Small intestine (tissue), 7 donors: ENCODE measurements at regions not wholly inside any gene's neighbourhood (a gene's known extent, or its start where the extent isn't known, plus 50 kb on each side); places are given as distances from the start of the nearest gene placed in this dataset.
"Not testable (repeated sequence)": the region's sequence is repeated elsewhere in the genome, so short reads cannot be mapped to it uniquely, and the experiment has no call there.

Source experiments
- DNase-seq, 2 donors: peaks; one replicate each; pipeline versions ENCODE4 v3.0.0 to v3.0.0-alpha.2; 2013
- FAIRE-seq: peaks from 2 replicates; lab custom pipeline; 2012; peaks lifted over from hg19 to GRCh38; lab: Jason Lieb, UNC
- H3K27ac ChIP-seq, 3 donors: one replicate each; pipeline ENCODE4 v1.5.1; 2013; ENCODE audit warnings: low read length in 2 of 3, mild to moderate bottlenecking in 2 of 3, control low read depth in 1 of 3, inconsistent platforms in 1 of 3, low read depth in 1 of 3, moderate library complexity in 1 of 3
- H3K27me3 ChIP-seq, 3 donors: one replicate each; pipeline ENCODE4 v1.6.1; 2013; ENCODE audit warnings: low read length in 3 of 3, inconsistent platforms in 1 of 3; ENCODE audit not compliant: control insufficient read depth in 3 of 3, insufficient read depth in 3 of 3
- H3K36me3 ChIP-seq, 3 donors: one replicate each; pipeline ENCODE4 v1.6.1; 2013; ENCODE audit warnings: low read length in 3 of 3, inconsistent platforms in 1 of 3, low read depth in 1 of 3, mild to moderate bottlenecking in 1 of 3, moderate library complexity in 1 of 3; ENCODE audit not compliant: control insufficient read depth in 3 of 3, insufficient read depth in 2 of 3
- H3K4me1 ChIP-seq, 3 donors: one replicate each; pipeline ENCODE4 v1.6.1; 2013; ENCODE audit warnings: low read length in 2 of 3, inconsistent platforms in 1 of 3, low read depth in 1 of 3, mild to moderate bottlenecking in 1 of 3, moderate library complexity in 1 of 3; ENCODE audit not compliant: control insufficient read depth in 3 of 3, insufficient read depth in 2 of 3
- H3K4me3 ChIP-seq, 3 donors: one replicate each; pipeline ENCODE4 v1.5.1; 2013; ENCODE audit warnings: low read length in 3 of 3, control low read depth in 1 of 3, inconsistent platforms in 1 of 3, low read depth in 1 of 3, mild to moderate bottlenecking in 1 of 3, moderate library complexity in 1 of 3
- H3K9me3 ChIP-seq, 2 donors: one replicate each; pipeline ENCODE4 v1.6.1; 2013; ENCODE audit warnings: low read depth in 1 of 2, low read length in 1 of 2; ENCODE audit not compliant: control insufficient read depth in 2 of 2, insufficient read depth in 1 of 2
- WGBS, 3 donors: extraction: QIAGEN DNeasy Blood & Tissue Kit; methylation state at CpG; one replicate each; pipeline ENCODE4 v1.1.7; 2013; 5-methylcytosine and 5-hydroxymethylcytosine counted together
- donor health status: healthy with polysubstance abuse.
- donor health status: control.
- donor health status: control.
- donor health status: Bipolar disorder and iron deficiency.
- donor health status: healthy.

- H3K9me3 ChIP-seq, result no peaks in the 10 kb centered on the region
- H3K36me3 ChIP-seq, result no peaks in the 10 kb centered on the region
- no peak for FAIRE-seq
- no peaks in the 10 kb centered on the region for H3K4me1 ChIP-seq
- no peaks in the 10 kb centered on the region for H3K27me3 ChIP-seq
- peak in 1 of 2 donors; percentile 19 for DNase-seq
- H3K27ac ChIP-seq, result no peak overlapping the region
- H3K4me3 ChIP-seq, result no peak overlapping the region
Measured at GRCh38 chrX:146887020-146887419, 72.5 kb upstream of the CXorf51A start.

GRCh38 chrX:146881521-146881920 is 67.0 kb upstream of the CXorf51A start:
- no peak overlapping the region for H3K4me3 ChIP-seq
- peaks cover 0 to 2% of the 10 kb centered on the region in 2 donors for H3K9me3 ChIP-seq
- H3K4me1 ChIP-seq, result no peaks in the 10 kb centered on the region
- no peak overlapping the region for H3K27ac ChIP-seq
- FAIRE-seq, result no peak
- no peak for DNase-seq
- H3K27me3 ChIP-seq, result no peaks in the 10 kb centered on the region
- WGBS, 3 donors, result 30 to 62% (median 54%) methylated on average over 2 of the region's 2 CpGs
- no peaks in the 10 kb centered on the region for H3K36me3 ChIP-seq

GRCh38 chrX:146866846-146867245 is 52.3 kb upstream of the CXorf51A start:
- 93 to 96% (median 96%) methylated on average over 18 to 27 of the region's 27 CpGs for WGBS, 3 donors
- H3K4me1 ChIP-seq, H3K27ac ChIP-seq, H3K4me3 ChIP-seq, FAIRE-seq, H3K9me3 ChIP-seq, H3K36me3 ChIP-seq, H3K27me3 ChIP-seq, DNase-seq: not testable (repeated sequence)

- not testable (repeated sequence) for H3K4me3 ChIP-seq, H3K9me3 ChIP-seq, FAIRE-seq, H3K36me3 ChIP-seq, DNase-seq, H3K27me3 ChIP-seq, H3K27ac ChIP-seq, H3K4me1 ChIP-seq
- WGBS, 3 donors, result 84 to 92% (median 88%) methylated on average over 14 of the region's 14 CpGs
Measured at GRCh38 chrX:146865734-146866133, 51.2 kb upstream of the CXorf51A start.
